ENCODE measurements at regions not wholly inside any gene's neighbourhood (a gene's known extent, or its start where the extent isn't known, plus 50 kb on each side); places are given as distances from the start of the nearest gene placed in this dataset.
A peak's percentile ranks its signal among the peaks of the same experiment; 100 is the strongest.
"Not testable (repeated sequence)": the region's sequence is repeated elsewhere in the genome, so short reads cannot be mapped to it uniquely, and the experiment has no call there.

DNA sequence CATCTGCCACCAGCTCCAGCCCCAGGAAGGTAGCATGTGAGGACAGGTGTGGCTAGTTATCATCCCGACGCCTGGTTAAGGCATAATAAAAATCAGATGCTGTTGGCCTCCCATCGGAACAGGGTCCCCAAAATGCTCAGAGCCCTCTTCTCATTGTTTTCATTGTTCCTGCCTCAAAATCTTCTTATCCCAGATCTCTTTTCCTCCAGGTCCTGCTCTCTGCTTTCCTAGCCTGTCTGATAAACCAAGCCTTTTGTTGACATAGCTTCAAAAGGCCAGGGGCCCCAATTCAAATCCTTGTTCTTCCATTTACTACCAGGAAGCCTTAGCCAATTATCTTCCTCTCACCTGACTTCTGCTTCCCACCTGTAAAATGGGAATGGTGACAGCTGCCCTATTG, 130.1 kb upstream of the ADRA1B start:
- DNase-seq (ENCODE audit: low read depth), result no peak

GRCh38 chr5:159786901-159787691, 129.2 kb upstream of the ADRA1B start:
- no peak for DNase-seq (ENCODE audit: low read depth)

- no peak for DNase-seq (ENCODE audit: low read depth)
Observed at GRCh38 chr5:159787837-159788236, 128.4 kb upstream of the ADRA1B start.

DNA sequence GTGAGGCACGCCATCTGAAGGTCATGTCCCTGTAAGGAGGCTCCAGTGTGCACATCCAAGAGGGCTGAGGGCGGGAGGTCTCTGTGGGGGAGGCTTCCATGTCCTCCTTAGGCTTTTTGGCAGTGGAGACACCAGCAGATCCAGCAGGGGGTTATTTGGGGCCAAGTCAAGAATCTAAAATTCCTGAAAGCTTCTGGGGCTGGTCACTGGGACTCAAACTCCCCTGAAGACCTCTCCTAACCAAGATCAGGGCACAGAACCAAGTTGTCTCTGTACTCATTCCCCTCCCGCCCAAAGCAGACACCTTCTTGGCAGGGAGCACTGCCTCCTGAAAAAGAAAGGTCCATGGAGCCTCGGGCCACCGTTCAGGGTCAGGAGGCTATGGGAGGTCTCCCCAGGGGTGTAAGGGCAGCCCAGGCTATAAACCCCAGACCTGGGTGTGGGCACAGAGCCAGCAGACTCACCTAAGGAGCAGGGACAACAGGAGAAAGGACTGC, 127.4 kb upstream of the ADRA1B start:
- DNase-seq (ENCODE audit: low read depth), result no peak

- no peak for DNase-seq (ENCODE audit: low read depth)
Observed at GRCh38 chr5:159792180-159792579, 124.1 kb upstream of the ADRA1B start.

DNA sequence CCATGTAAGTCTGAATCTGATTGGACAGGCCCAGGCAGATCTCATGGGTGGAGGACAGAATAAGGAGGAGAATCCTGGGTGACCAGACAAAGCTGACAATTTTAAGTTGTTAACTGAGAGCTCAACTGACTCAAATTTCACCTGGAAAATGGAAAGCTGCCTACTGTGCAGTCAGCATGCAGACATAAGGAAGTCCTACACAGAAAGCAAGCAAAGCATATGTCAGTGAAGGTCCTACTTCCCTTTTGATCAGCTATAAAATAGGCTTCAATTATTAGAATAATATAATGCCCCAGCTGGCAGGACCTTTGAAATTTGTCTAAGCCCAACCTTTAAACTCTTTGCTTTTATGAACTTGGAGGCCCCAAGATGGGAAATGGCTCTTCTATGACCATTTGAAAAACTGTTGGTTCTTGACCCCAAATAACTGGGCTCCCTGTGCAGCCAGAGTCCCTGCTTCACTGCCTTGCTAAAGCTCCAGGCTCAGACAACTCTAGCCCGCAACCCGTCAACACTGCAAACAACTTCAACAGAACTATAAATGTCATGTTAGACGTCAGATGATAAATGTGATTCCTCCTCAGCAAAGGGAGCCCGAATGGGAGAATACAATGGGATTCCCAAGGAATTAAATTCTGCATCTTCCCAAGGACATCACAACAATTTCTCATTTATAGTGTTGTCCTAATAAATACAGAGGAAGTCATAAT, 118.9 kb upstream of the ADRA1B start:
- DNase-seq (ENCODE audit: low read depth), result no peak

- DNase-seq (ENCODE audit: low read depth), result no peak
Observed at GRCh38 chr5:159799701-159800100, 116.6 kb upstream of the ADRA1B start.

GRCh38 chr5:159800131-159800840, 116.0 kb upstream of the ADRA1B start:
- no peak for DNase-seq (ENCODE audit: low read depth)

DNA sequence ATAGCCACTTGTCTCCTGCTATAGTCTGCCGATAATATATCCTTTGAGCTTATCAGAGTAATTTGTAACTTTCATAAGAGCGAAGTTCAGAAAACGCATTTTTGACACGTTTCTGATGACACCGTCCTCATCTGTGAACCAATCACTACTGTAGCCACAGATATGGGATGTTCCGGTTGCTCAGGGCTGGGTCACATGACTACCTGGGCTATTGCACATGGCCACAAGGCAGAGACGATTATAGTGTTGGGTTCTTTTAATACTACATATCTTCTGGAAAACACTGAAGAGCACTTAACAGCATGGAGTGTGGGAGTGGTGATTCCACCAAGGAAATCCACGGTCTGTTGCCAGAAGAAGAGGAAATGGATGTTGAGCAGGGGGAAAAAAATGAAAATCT, 115.0 kb upstream of the ADRA1B start:
- no peak for DNase-seq (ENCODE audit: low read depth)

- DNase-seq (ENCODE audit: low read depth), result no peak
Observed at GRCh38 chr5:159802661-159803060, 113.6 kb upstream of the ADRA1B start.

GRCh38 chr5:159804121-159804520, 112.2 kb upstream of the ADRA1B start:
- DNase-seq (ENCODE audit: low read depth), result no peak

DNA sequence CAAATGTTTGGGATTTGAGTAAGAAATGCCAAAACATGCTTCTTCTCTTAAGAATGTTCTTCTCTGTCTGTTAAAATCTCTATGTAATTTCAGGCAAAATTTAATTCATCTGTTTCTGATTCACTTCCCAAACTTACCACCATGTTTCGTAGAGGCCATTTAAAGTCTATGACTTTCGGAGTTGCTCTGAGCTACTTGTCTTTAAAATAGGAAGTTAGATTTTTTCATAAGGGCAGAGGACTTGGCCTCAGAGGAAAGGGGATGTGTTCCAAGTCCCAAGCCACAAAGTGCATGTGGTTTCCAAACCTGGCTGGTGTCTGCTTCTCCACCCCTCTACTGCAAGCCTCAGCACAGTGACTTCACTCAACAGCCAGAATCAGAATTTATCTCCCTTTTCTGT, 111.3 kb upstream of the ADRA1B start:
- DNase-seq (ENCODE audit: low read depth), result peak; percentile 24

DNA sequence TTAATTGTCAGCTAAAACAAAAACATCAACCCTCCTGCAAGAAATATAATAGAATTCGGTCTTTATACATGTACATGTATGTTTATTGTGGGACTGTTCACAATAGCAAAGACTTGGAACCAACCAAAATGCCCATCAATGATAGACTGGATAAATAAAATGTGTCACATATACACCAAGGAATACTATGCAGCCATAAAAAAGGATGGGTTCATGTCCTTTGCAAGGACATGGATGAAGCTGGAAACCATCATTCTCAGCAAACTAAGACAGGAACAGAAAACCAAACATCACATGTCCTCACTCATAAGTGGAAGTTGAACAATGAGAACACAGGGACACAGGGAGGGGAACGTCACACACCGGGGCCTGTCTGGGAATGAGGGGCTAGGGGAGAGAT, 109.1 kb upstream of the ADRA1B start:
- DNase-seq (ENCODE audit: low read depth), result not testable (repeated sequence)

GRCh38 chr5:159807586-159807985, 108.7 kb upstream of the ADRA1B start:
- no peak for DNase-seq (ENCODE audit: low read depth)

- no peak for DNase-seq (ENCODE audit: low read depth)
Observed at GRCh38 chr5:159811712-159812111, 104.6 kb upstream of the ADRA1B start.

DNA sequence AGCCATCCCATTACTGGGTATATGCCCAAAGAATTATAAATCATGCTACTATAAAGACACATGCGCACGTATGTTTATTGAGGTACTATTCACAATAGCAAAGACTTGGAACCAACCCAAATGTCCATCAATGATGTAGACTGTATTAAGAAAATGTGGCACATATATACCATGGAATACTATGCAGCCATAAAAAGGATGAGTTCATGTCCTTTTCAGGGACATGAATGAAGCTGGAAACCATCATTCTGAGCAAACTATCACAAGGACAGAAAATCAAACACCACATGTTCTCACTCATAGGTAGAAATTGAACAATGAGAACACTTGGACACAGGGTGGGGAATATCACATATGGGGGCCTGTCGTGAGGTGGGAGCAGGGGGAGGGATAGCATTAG, 103.5 kb upstream of the ADRA1B start:
- not testable (repeated sequence) for DNase-seq (ENCODE audit: low read depth)

- no peak for DNase-seq (ENCODE audit: low read depth)
Observed at GRCh38 chr5:159814222-159814621, 102.1 kb upstream of the ADRA1B start.

DNA sequence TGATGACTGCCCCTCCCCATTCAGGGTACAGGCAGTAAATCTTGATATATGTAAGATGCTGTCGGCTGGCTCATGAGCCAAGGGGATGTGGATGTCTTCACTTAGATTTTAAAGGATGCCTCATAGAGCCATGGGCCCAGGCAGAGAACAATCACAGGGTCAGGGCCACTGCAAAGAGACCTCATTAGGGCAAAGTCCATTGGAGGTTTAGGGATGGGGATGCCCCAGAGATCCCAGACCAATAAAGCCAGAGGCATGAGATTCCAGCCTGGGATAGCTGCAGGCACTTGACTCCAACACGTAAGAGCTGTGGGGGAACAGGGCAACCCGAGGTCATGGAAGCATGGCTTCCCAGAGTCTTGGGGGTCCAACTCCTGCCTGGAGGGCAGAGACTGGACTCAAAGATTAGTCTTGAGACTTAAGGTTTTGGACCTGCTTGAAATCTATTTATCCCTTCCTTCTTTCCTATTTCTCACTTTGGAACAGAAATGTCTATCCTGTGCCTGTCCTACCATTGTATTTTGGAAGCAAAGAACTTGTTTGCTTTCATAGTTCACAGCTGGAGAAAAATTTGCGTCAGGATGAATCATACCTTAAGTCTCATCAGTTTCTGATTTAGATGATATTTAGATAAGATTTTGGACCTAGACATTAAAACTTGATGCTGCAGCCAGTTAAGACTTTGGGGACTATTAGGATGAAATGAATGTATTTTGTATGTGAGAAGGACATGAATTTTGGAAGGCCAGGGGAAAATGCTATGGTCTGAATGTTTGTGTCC, 101.3 kb upstream of the ADRA1B start:
- no peak for DNase-seq (ENCODE audit: low read depth)

- no peak for DNase-seq (ENCODE audit: low read depth)
Observed at GRCh38 chr5:159817262-159818029, 98.8 kb upstream of the ADRA1B start.

GRCh38 chr5:159819591-159820411, 96.5 kb upstream of the ADRA1B start:
- peak; percentile 52 for DNase-seq (ENCODE audit: low read depth)
